Activated T-helper 1 cell treated with Interleukin-2 at 50 U/mL for 16 hours (primary cell): ENCODE measurements at regions not wholly inside any gene's neighbourhood (a gene's known extent, or its start where the extent isn't known, plus 50 kb on each side); places are given as distances from the start of the nearest gene placed in this dataset.

Experiments
- DNase-seq: peaks from one replicate; pipeline ENCODE4 v3.0.0-alpha.2; 2020; ENCODE audit warnings: low read depth

GRCh38 chr15:93866948-93867347, 364.4 kb upstream of the MCTP2 start:
- no peak for DNase-seq

GRCh38 chr15:93866476-93866875, 364.9 kb upstream of the MCTP2 start:
- no peak for DNase-seq

DNA sequence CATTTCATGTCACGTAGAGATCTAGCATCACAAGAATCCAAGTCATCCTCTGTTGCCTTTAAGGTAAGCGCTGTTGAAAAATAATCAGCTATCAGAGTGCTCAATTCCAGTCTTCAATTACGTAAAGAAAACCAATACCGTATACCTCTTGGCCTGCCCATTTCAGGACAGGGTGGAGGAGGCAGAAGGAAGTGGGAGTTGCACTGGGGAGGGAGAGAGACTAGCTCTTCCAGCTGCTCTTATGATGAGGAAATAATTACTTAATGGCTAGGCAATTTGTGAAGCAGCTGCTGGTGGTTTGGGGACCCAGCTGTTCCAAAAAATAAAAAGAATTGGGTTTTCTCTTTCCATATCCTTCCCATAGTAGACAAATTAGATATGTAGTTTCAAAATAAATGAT, 365.8 kb upstream of the MCTP2 start:
- no peak for DNase-seq

GRCh38 chr15:93862791-93863190, 368.6 kb upstream of the MCTP2 start:
- DNase-seq, result no peak

GRCh38 chr15:93861956-93862741, 369.2 kb upstream of the MCTP2 start:
- no peak for DNase-seq

DNA sequence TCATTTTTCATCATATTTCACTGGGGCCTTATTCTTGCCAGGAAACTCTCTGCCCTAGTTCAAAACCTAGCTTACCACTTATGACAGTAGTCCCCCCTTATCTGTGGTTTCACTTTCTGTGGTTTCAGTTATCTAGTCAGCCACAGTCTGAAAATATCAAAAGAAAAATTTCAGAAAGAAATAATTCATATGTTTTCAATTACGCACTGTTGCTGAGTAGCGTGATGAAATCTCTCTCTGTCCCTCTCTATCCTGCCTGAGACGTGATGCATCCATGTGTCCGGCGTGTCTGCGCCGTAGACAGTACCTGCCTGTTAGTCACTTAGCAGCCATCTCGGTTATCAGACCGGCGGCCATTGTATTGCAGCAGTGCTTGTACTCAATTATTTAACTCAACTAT, 369.9 kb upstream of the MCTP2 start:
- DNase-seq, result no peak

- DNase-seq, result no peak
Observed at GRCh38 chr15:93860701-93861100, 370.7 kb upstream of the MCTP2 start.

DNA sequence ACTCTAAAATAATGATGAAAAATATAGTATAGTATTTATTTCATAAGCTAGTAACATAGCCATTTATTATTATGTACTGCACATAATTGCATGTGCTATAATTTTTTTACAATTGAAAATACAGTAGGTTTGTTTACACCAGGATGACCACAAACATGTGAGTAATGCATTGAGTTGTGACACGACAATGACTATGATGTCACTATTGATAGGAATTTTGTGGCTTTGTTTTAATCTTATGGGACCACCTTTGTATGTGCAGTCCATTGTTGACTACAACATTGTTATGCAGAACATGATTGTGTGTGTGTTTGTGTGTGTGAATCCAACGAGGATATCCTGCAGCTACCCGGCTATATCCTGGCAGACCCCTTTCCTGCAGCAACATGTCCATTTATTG, 372.2 kb upstream of the MCTP2 start:
- DNase-seq, result no peak

DNA sequence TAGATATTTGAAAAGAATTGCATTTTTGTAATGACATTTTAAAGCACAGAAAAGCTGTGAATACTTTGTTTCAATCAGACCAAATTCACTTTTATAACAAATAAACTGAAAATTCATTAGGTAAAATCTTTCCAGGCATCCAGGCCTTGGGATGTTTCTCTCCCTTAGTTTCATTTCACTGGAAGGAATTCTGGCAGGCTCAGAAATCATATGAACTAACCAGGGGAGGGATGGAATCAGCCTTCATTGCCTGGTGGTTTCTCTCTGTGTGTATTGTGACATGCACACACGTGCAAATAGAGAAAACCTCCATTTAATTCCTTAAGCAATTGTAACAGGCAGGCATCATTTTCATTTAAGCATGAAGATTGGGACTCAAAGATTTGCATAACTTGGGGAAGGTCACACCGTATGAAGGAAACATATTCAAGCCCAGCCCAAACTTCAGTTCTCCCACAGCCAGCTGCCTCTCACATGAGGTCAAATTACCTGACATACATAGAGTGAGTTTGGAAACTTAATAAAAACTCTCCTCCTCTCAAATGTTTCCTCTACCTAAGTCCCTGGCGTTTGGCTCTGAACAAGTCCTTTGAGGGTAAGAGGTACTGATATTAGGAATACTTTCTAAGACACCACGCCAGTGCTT, 376.1 kb upstream of the MCTP2 start:
- DNase-seq, result no peak

DNA sequence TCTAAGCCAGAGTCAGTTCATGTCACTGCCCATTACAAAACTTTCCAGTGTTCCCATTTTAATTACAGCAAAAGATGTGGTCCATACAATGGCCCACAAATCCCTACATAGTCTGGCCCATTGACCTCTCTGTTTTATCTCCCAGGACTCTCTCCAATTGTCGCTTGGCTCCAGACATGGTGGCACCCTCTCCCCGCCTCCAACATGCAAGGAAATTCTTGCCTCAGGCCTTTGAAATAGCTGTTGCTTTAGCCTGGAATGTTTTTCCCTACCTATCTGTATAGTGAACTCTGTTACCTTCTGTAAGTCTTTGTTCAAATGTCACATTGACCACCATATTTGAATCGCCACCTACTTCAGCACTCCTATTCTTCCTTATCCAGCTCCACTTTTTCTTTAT, 377.3 kb upstream of the MCTP2 start:
- DNase-seq, result no peak

DNA sequence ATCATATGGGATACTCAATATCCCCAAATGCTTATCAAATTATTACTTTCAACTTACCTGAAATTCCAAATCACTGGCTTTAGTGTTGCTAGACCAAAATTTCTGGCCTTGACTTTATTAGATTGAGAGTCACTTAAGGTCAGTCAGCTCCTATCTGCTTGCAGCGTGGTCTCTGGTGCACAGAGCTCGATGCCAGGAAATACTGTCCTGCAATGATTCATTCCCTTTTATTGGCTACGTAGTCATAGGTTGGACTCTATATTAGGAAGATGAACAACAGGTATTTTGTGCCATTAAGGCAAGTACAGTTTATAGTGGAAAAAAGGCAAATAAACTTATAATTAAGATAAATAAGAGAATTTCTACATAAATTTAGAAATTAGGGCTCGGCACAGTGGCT, 378.6 kb upstream of the MCTP2 start:
- no peak for DNase-seq

DNA sequence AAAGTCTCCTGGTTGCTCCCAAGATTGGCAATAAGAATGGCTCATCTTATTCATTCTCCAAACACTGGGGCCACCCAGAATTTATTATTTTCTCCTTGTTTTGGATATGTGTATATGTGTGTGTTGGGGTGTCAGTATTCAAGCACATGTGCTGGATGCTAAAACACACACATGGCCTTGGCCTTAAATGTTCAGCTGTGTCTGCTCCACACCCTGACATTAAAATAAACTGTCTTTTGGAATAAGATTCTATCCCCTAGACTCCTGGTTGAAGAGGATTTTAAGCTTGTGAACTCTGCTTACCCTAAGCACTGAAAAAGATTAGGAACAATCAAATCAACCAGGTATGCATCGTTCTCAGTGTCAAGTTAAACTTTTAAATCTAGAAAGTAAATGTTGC, 382.9 kb upstream of the MCTP2 start:
- no peak for DNase-seq

DNA sequence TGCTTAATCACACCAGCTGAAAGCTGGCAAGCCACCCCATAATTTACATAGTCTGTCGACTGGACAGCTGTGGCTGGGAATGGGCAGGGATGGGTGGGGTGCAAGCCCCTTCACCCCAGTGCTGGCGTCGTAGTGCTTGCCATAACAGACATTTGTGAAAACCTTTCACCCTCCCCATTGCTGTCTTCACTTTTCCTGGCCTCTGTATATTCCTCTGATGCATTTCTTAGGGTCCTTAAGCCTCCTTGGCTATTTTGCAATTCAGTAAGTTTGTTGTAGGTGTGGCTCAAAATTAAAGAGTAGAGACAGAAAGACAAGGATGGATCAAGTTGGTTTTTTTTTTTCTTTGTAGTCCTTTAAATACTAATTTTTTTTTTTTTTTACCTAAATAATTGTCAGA, 383.3 kb upstream of the MCTP2 start:
- no peak for DNase-seq

GRCh38 chr15:93846148-93846547, 385.2 kb upstream of the MCTP2 start:
- no peak for DNase-seq

DNA sequence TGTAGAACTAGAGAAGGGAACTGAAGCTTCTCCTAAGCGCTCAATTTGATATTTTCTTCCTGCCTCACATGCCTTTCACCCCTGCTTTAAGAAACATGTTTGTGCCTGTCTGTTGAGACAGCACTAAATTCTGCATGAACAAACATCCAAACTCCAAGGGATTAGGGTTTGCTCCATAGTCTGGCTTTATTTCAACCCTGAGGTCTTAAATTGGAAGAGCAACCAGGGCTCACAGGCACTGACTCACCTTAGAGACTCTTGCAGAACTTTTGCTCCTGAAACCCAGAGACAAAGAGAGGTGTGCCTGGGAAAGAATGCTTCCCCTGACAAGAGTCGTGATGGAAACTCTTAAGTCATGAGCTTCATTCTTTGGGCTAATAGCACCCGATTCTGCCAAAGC, 393.9 kb upstream of the MCTP2 start:
- DNase-seq, result no peak

- no peak for DNase-seq
Observed at GRCh38 chr15:93835344-93835743, 396.0 kb upstream of the MCTP2 start.

DNA sequence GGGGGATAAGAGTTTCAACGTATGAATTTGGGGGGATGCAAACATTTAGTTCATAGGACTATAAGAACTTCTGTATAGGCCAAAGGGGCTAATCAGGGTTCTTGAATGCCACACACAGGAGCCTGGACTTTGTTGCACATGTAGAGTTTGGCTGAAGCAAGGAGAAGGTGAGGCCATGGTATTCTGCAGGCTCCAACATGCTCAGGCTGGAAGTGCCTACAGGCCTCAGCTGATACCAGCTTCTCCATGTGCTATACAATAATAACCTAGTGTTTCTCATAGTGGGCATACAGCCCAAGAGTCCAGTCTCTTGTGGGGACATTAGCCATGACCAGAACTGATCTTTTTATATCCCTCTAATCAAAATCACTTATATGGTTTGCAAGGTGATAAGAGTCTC, 399.7 kb upstream of the MCTP2 start:
- no peak for DNase-seq

- no peak for DNase-seq
Observed at GRCh38 chr15:93830221-93831080, 400.9 kb upstream of the MCTP2 start.

- DNase-seq, result no peak
Observed at GRCh38 chr15:93829115-93829870, 402.1 kb upstream of the MCTP2 start.

DNA sequence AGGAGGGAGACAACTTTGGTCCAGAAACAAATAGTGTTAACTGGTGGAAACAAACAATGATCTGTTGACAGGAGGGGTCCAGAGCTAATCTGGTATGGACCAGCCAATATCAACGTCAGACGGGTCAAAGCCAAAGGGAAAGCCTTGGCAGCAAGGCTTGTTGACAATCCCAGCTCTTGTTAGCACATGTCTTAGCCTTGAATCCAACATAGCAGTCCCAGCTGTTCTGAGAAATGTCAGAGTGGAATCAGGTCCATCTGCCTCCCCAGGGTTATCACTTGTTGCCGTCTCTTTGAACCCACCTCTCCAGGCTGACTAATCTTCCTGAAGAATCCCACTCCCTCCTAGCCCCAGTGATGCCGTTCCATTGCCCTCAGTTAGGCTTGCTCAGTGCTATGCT, 404.6 kb upstream of the MCTP2 start:
- DNase-seq, result no peak

GRCh38 chr15:93826293-93826692, 405.1 kb upstream of the MCTP2 start:
- DNase-seq, result no peak

DNA sequence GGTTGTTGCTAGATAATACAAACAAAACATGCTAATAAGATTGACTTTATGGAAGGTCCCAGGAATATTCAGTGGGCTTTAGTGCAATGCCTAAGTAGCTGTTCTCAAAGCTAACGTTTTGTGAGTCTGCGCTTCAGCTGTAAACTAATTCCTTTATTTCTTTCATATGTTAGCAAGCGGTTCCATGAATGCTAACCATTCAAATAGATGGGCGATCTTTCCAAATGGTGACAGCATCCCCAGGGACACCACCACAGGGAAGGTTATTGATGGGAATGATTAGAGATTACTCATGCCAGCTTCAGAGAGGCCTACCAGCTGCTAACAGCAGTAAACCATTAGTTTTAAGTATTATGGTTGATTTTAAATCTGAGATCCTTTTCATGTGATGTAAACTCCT, 405.7 kb upstream of the MCTP2 start:
- DNase-seq, result no peak
